Motor neuron (in vitro differentiated cells): ENCODE measurements at regions not wholly inside any gene's neighbourhood (a gene's known extent, or its start where the extent isn't known, plus 50 kb on each side); places are given as distances from the start of the nearest gene placed in this dataset.
A peak's percentile ranks its signal among the peaks of the same experiment; 100 is the strongest.

Source experiments
- ATAC-seq, 8 experiments: fragments of 200-7000 bp; cut with Tn5 transposase; replicated peaks in 6 of 8; 2 replicates each; pipeline ENCODE4 v1.8.0; 2021; ENCODE audit warnings: mild to moderate bottlenecking in 8 of 8, moderate library complexity in 8 of 8
- H3K27ac ChIP-seq, 2 donors: fragments of 250-450 bp; sonication (Bioruptor Pico); 2 replicates each; pipeline ENCODE4 v1.9.0; 2021; ENCODE audit warnings: antibody characterized with exemption in 2 of 2, mild to moderate bottlenecking in 2 of 2, moderate library complexity in 1 of 2
- H3K4me1 ChIP-seq, 2 donors: fragments of 250-450 bp; sonication (Bioruptor Pico); replicated peaks in 1 of 2; 2 replicates each; pipeline ENCODE4 v1.6.1; 2021; ENCODE audit warnings: antibody characterized with exemption in 2 of 2, mild to moderate bottlenecking in 2 of 2, moderate library complexity in 1 of 2
- H3K4me3 ChIP-seq, 5 donors: fragments of 250-450 bp; sonication (Bioruptor Pico); 2 replicates each; pipeline ENCODE4 v1.9.0; 2021; ENCODE audit warnings: antibody characterized with exemption in 5 of 5, mild to moderate bottlenecking in 5 of 5, moderate library complexity in 4 of 5
- WGBS, 10 experiments: fragments of 450-650 bp; shearing (Covaris generic); methylation state at CpG; one replicate each; pipeline ENCODE4 v1.0.0; 2022; 5-methylcytosine and 5-hydroxymethylcytosine counted together
- in situ Hi-C, 9 experiments: fragments of 400-800 bp; cut with MboI; loops; one replicate each; pipeline ENCODE4 v1.15.0; 2021; ENCODE audit warnings: low sequenced_read_pairs in 9 of 9, low pct_unique_long_range_greater_than_20kb in 2 of 9; ENCODE audit not compliant: unreplicated experiment in 9 of 9

- peak overlapping the region in 1 of 2 donors; percentile 42 for H3K27ac ChIP-seq
- H3K4me1 ChIP-seq = peaks cover 9 to 13% of the 10 kb centered on the region in 2 donors
- in situ Hi-C loops = no loop called here
- ATAC-seq = peak in 2 of 8 experiments; percentile 38 to 41
- no peak overlapping the region for H3K4me3 ChIP-seq
- WGBS, 10 experiments = 70 to 78% (median 73%) methylated on average over 2 to 7 of the region's 13 CpGs; no CpG with 5 or more reads in 7 of the 10 experiments
Measured at GRCh38 chr2:10238991-10239485, 63.7 kb upstream of the HPCAL1 start.

- ATAC-seq = peak in 6 of 8 experiments; percentile 22 to 83 (median 81)
- WGBS, 10 experiments = 17 to 75% (median 66%) methylated on average over 2 to 9 of the region's 14 CpGs; no CpG with 5 or more reads in 2 of the 10 experiments
Measured at GRCh38 chr2:10239561-10239967, 63.1 kb upstream of the HPCAL1 start.

GRCh38 chr2:10240161-10240681, 62.5 kb upstream of the HPCAL1 start:
- in situ Hi-C loops = no loop called here
- Histone ChIP-seq H3K4me3 (no peak overlapping the region), H3K4me1 (peaks cover 9 to 13% of the 10 kb centered on the region in 2 donors), H3K27ac (no peak overlapping the region)
- 73 to 95% (median 85%) methylated on average over 1 to 8 of the region's 18 CpGs; no CpG with 5 or more reads in 6 of the 10 experiments for WGBS, 10 experiments
- ATAC-seq = peak in 1 of 8 experiments; percentile 13

More at GRCh38 chr2:10239561-10239967, 63.1 kb upstream of the HPCAL1 start:
- Histone ChIP-seq H3K27ac (no peak overlapping the region), H3K4me3 (no peak overlapping the region), H3K4me1 (peaks cover 9 to 13% of the 10 kb centered on the region in 2 donors)
- in situ Hi-C loops = no loop called here

- ATAC-seq = no peak
- in situ Hi-C loops = no loop called here
- H3K27ac ChIP-seq = no peak overlapping the region
- H3K4me3 ChIP-seq = no peak overlapping the region
- 92% methylated on average over 4 of the region's 21 CpGs; no CpG with 5 or more reads in 9 of the 10 experiments for WGBS, 10 experiments
- H3K4me1 ChIP-seq = peaks cover 9 to 13% of the 10 kb centered on the region in 2 donors
Measured at GRCh38 chr2:10240911-10241610, 61.6 kb upstream of the HPCAL1 start.

GRCh38 chr2:10241641-10242430, 60.9 kb upstream of the HPCAL1 start:
- ATAC-seq = no peak
- 84 to 100% (median 94%) methylated on average over 1 to 7 of the region's 20 CpGs; no CpG with 5 or more reads in 1 of the 10 experiments for WGBS, 10 experiments
- in situ Hi-C loops = no loop called here

GRCh38 chr2:10242451-10242850, 60.3 kb upstream of the HPCAL1 start:
- WGBS, 10 experiments = 77 to 100% (median 99%) methylated on average over 1 to 11 of the region's 15 CpGs; no CpG with 5 or more reads in 4 of the 10 experiments
- no peak for ATAC-seq
- Histone ChIP-seq H3K4me1 (peaks cover 9 to 13% of the 10 kb centered on the region in 2 donors), H3K4me3 (no peak overlapping the region), H3K27ac (no peak overlapping the region)
- in situ Hi-C loops = no loop called here

More at GRCh38 chr2:10241641-10242430, 60.9 kb upstream of the HPCAL1 start:
- Histone ChIP-seq H3K4me1 (peaks cover 9 to 13% of the 10 kb centered on the region in 2 donors), H3K4me3 (no peak overlapping the region), H3K27ac (no peak overlapping the region)

GRCh38 chr2:10242998-10243925, 59.4 kb upstream of the HPCAL1 start:
- ATAC-seq = peak in 1 of 8 experiments; percentile 43
- 80 to 94% (median 84%) methylated on average over 1 to 9 of the region's 28 CpGs; no CpG with 5 or more reads in 7 of the 10 experiments for WGBS, 10 experiments
- Histone ChIP-seq H3K27ac (no peak overlapping the region), H3K4me1 (peaks cover 9 to 13% of the 10 kb centered on the region in 2 donors), H3K4me3 (no peak overlapping the region)
- in situ Hi-C loops = no loop called here

GRCh38 chr2:10243926-10244270, 58.8 kb upstream of the HPCAL1 start:
- no peak for ATAC-seq
- in situ Hi-C loops = no loop called here

GRCh38 chr2:10245021-10245420, 57.7 kb upstream of the HPCAL1 start:
- Histone ChIP-seq H3K4me1 (peaks cover 0 to 2% of the 10 kb centered on the region in 2 donors), H3K4me3 (no peak overlapping the region), H3K27ac (no peak overlapping the region)
- no peak for ATAC-seq
- in situ Hi-C loops = no loop called here
- 92 to 100% (median 100%) methylated on average over 1 to 5 of the region's 8 CpGs; no CpG with 5 or more reads in 4 of the 10 experiments for WGBS, 10 experiments

More at GRCh38 chr2:10243926-10244270, 58.8 kb upstream of the HPCAL1 start:
- Histone ChIP-seq H3K4me3 (no peak overlapping the region), H3K27ac (no peak overlapping the region), H3K4me1 (peaks cover 9 to 13% of the 10 kb centered on the region in 2 donors)
- WGBS, 10 experiments = 18 to 92% (median 64%) methylated on average over 1 to 8 of the region's 10 CpGs; no CpG with 5 or more reads in 3 of the 10 experiments

- in situ Hi-C loops = no loop called here
- Histone ChIP-seq H3K4me1 (no peaks in the 10 kb centered on the region), H3K4me3 (no peak overlapping the region), H3K27ac (no peak overlapping the region)
- ATAC-seq = no peak
- 38 to 96% (median 82%) methylated on average over 1 to 5 of the region's 11 CpGs; no CpG with 5 or more reads in 4 of the 10 experiments for WGBS, 10 experiments
Measured at GRCh38 chr2:10245661-10246060, 57.0 kb upstream of the HPCAL1 start.

- no peak overlapping the region for H3K4me3 ChIP-seq
- no peaks in the 10 kb centered on the region for H3K4me1 ChIP-seq
- H3K27ac ChIP-seq = no peak overlapping the region
- 20 to 100% (median 77%) methylated on average over 1 to 8 of the region's 8 CpGs; no CpG with 5 or more reads in 3 of the 10 experiments for WGBS, 10 experiments
- in situ Hi-C loops = no loop called here
- ATAC-seq = no peak
Measured at GRCh38 chr2:10246370-10246769, 56.3 kb upstream of the HPCAL1 start.

- H3K4me3 ChIP-seq = no peak overlapping the region
- 0 to 100% (median 71%) methylated on average over 1 to 5 of the region's 5 CpGs for WGBS, 10 experiments
- no peak overlapping the region for H3K27ac ChIP-seq
- no peaks in the 10 kb centered on the region for H3K4me1 ChIP-seq
- in situ Hi-C loops = no loop called here
- no peak for ATAC-seq
Measured at GRCh38 chr2:10246831-10247230, 55.9 kb upstream of the HPCAL1 start.
